Neural progenitor cell (in vitro differentiated cells): ENCODE measurements at regions not wholly inside any gene's neighbourhood (a gene's known extent, or its start where the extent isn't known, plus 50 kb on each side); places are given as distances from the start of the nearest gene placed in this dataset.

ENCODE experiments used
- CTCF ChIP-seq: fragments of 200-600 bp; sonication (generic); IDR thresholded peaks from 2 replicates; pipeline ENCODE4 v1.5.1; 2017; ENCODE audit warnings: antibody characterized with exemption, mild to moderate bottlenecking
- EZH2 ChIP-seq: fragments of 200-600 bp; sonication (generic); IDR thresholded peaks from 2 replicates; pipeline ENCODE4 v1.6.1; 2017; ENCODE audit warnings: antibody characterized with exemption, mild to moderate bottlenecking, moderate library complexity
- EZH2phosphoT487 ChIP-seq: fragments of 200-600 bp; sonication (generic); IDR thresholded peaks from 2 replicates; pipeline ENCODE4 v1.6.1; 2017; ENCODE audit warnings: antibody characterized with exemption

GRCh38 chr13:75945841-75946482 is 309.8 kb downstream of the LMO7 start:
- TF ChIP-seq CTCF (no peak), EZH2phosphoT487 (no peak), EZH2 (no peak)
